ENCODE measurements at regions not wholly inside any gene's neighbourhood (a gene's known extent, or its start where the extent isn't known, plus 50 kb on each side); places are given as distances from the start of the nearest gene placed in this dataset.

GRCh38 chrX:45845142-45845541, 644.5 kb upstream of the DIPK2B start:
- TF ChIP-seq CTCF (IDR thresholded peaks at IDR 0.05) (no peak), POLR2A (IDR thresholded peaks at IDR 0.05) (no peak), POLR2AphosphoS5 (IDR thresholded peaks at IDR 0.05; ENCODE audit: insufficient read depth in 1 of 2, low read depth in 1 of 2) (no peak)
